WTC11 (cell line): ENCODE measurements at regions not wholly inside any gene's neighbourhood (a gene's known extent, or its start where the extent isn't known, plus 50 kb on each side); places are given as distances from the start of the nearest gene placed in this dataset.

Experiments
- ATAC-seq: fragments of 200-7000 bp; cut with Tn5 transposase; 2 replicates; pipeline ENCODE4 v1.10.0; 2021; ENCODE audit warnings: mild to moderate bottlenecking, moderate library complexity
- CTCF ChIA-PET: fragments of 300-600 bp; sonication (Branson Sonifier 250); formaldehyde crosslinking; loops from one replicate; lab custom pipeline; 2021; ENCODE audit warnings: antibody characterized with exemption; lab: Charles Lee
- POLR2A ChIA-PET: fragments of 350-600 bp; sonication (Branson Sonifier 250); formaldehyde crosslinking; loops from one replicate; lab custom pipeline; 2021; ENCODE audit warnings: antibody characterized with exemption; lab: Charles Lee
- DNase-seq: peaks from one replicate; pipeline ENCODE4 v3.0.0; 2021; ENCODE audit warnings: low spot score
- H3K27ac Mint-ChIP-seq: 2 replicates; pipeline ENCODE4 v1.8.0; 2021; ENCODE audit warnings: mixed read lengths
- H3K27me3 Mint-ChIP-seq: 2 replicates; pipeline ENCODE4 v1.8.0; 2021; ENCODE audit warnings: low read depth, mild to moderate bottlenecking, moderate library complexity, mixed read lengths
- H3K36me3 Mint-ChIP-seq: 2 replicates; pipeline ENCODE4 v1.8.0; 2021; ENCODE audit warnings: mixed read lengths
- H3K4me1 Mint-ChIP-seq: 2 replicates; pipeline ENCODE4 v1.8.0; 2022; ENCODE audit warnings: mixed read lengths
- H3K4me3 Mint-ChIP-seq: 2 replicates; pipeline ENCODE4 v1.8.0; 2021; ENCODE audit warnings: mild to moderate bottlenecking, moderate library complexity, mixed read lengths
- H3K9me3 Mint-ChIP-seq: 2 replicates; pipeline ENCODE4 v1.8.0; 2021; ENCODE audit warnings: mixed read lengths
- ESRRA ChIP-seq: sonication (generic); formaldehyde crosslinking; IDR thresholded peaks from 2 replicates; pipeline ENCODE4 v1.8.1; 2022; ENCODE audit warnings: mild to moderate bottlenecking, missing genetic modification reagents, borderline replicate concordance
- ETV6 ChIP-seq: sonication (generic); formaldehyde crosslinking; IDR thresholded peaks from 2 replicates; pipeline ENCODE4 v1.8.1; 2022; ENCODE audit warnings: mild to moderate bottlenecking, missing genetic modification reagents
- GABPB1 ChIP-seq: sonication (generic); formaldehyde crosslinking; IDR thresholded peaks from 2 replicates; pipeline ENCODE4 v1.8.1; 2023; ENCODE audit warnings: mild to moderate bottlenecking, missing genetic modification reagents
- GRHL2 ChIP-seq: fragments of 250-450 bp; sonication (Bioruptor Pico); IDR thresholded peaks from 2 replicates; pipeline ENCODE4 v1.8.0; 2022; ENCODE audit warnings: mild to moderate bottlenecking, moderate library complexity; ENCODE audit not compliant: insufficient replicate concordance, severe bottlenecking
- HMGA2 ChIP-seq: fragments of 250-450 bp; sonication (Bioruptor Pico); IDR thresholded peaks from 2 replicates; pipeline ENCODE4 v1.4.0; 2021; ENCODE audit warnings: mild to moderate bottlenecking, moderate library complexity
- KAT7 ChIP-seq: sonication (generic); formaldehyde crosslinking; IDR thresholded peaks from 2 replicates; pipeline ENCODE4 v1.8.1; 2023; ENCODE audit warnings: missing genetic modification reagents, mild to moderate bottlenecking, borderline replicate concordance
- MXD4 ChIP-seq: fragments of 250-450 bp; sonication (Bioruptor Pico); IDR thresholded peaks from 2 replicates; pipeline ENCODE4 v1.8.0; 2021; ENCODE audit warnings: mild to moderate bottlenecking, moderate library complexity, borderline replicate concordance
- MYBL2 ChIP-seq: sonication (generic); formaldehyde crosslinking; IDR thresholded peaks from 2 replicates; pipeline ENCODE4 v1.8.1; 2023; ENCODE audit warnings: mild to moderate bottlenecking, moderate library complexity, missing genetic modification reagents
- NFE2L1 ChIP-seq: sonication (generic); formaldehyde crosslinking; IDR thresholded peaks from 2 replicates; pipeline ENCODE4 v1.8.1; 2023; ENCODE audit warnings: missing genetic modification reagents
- NFYB ChIP-seq: sonication (generic); formaldehyde crosslinking; conservative IDR thresholded peaks from 2 replicates; pipeline ENCODE4 v1.8.0; 2022; ENCODE audit warnings: low read depth, missing genetic modification reagents
- PRRX2 ChIP-seq: fragments of 250-450 bp; sonication (Bioruptor Pico); IDR thresholded peaks from 2 replicates; pipeline ENCODE4 v1.8.0; 2021; ENCODE audit warnings: mild to moderate bottlenecking
- SMAD3 ChIP-seq: sonication (generic); formaldehyde crosslinking; IDR thresholded peaks from 2 replicates; pipeline ENCODE4 v1.8.0; 2022; ENCODE audit warnings: missing genetic modification reagents, mild to moderate bottlenecking, borderline replicate concordance
- SMAD4 ChIP-seq: sonication (generic); formaldehyde crosslinking; IDR thresholded peaks from 2 replicates; pipeline ENCODE4 v1.8.0; 2022; ENCODE audit warnings: mild to moderate bottlenecking, missing genetic modification reagents
- ZBTB21 ChIP-seq: sonication (generic); formaldehyde crosslinking; IDR thresholded peaks from 2 replicates; pipeline ENCODE4 v1.8.1; 2023; ENCODE audit warnings: mild to moderate bottlenecking, missing genetic modification reagents, borderline replicate concordance
- ZNF232 ChIP-seq: sonication (generic); formaldehyde crosslinking; IDR thresholded peaks from 2 replicates; pipeline ENCODE4 v1.8.0; 2022; ENCODE audit warnings: mild to moderate bottlenecking, missing genetic modification reagents
- ZNF416 ChIP-seq: fragments of 250-450 bp; sonication (Bioruptor Pico); IDR thresholded peaks from 2 replicates; pipeline ENCODE4 v1.9.0; 2021; ENCODE audit warnings: mild to moderate bottlenecking, inconsistent platforms
- TF ChIP-seq, protein P1 (sequence below): sonication (generic); formaldehyde crosslinking; IDR thresholded peaks from 2 replicates; pipeline ENCODE4 v1.8.1; 2022; ENCODE audit warnings: low read depth, missing genetic modification reagents, borderline replicate concordance
- TF ChIP-seq, protein P2 (sequence below): sonication (generic); formaldehyde crosslinking; IDR thresholded peaks from 2 replicates; pipeline ENCODE4 v1.8.0; 2023; ENCODE audit warnings: missing genetic modification reagents, mild to moderate bottlenecking, borderline replicate concordance
- TF ChIP-seq, protein P3 (sequence below): sonication (generic); formaldehyde crosslinking; IDR thresholded peaks from 2 replicates; pipeline ENCODE4 v1.8.0; 2023; ENCODE audit warnings: missing genetic modification reagents
- TF ChIP-seq, protein P4 (sequence below): sonication (generic); formaldehyde crosslinking; IDR thresholded peaks from 2 replicates; pipeline ENCODE4 v1.8.1; 2023; ENCODE audit warnings: mild to moderate bottlenecking, missing genetic modification reagents, borderline replicate concordance
- TF ChIP-seq, protein P5 (sequence below): sonication (generic); formaldehyde crosslinking; IDR thresholded peaks from 2 replicates; pipeline ENCODE4 v1.8.1; 2023; ENCODE audit warnings: mild to moderate bottlenecking, moderate library complexity, missing genetic modification reagents
- TF ChIP-seq, protein P6 (sequence below): fragments of 250-450 bp; sonication (Bioruptor Pico); IDR thresholded peaks from 2 replicates; pipeline ENCODE4 v1.9.0; 2021; ENCODE audit warnings: moderate library complexity, mild to moderate bottlenecking, inconsistent platforms, borderline replicate concordance

DNA sequence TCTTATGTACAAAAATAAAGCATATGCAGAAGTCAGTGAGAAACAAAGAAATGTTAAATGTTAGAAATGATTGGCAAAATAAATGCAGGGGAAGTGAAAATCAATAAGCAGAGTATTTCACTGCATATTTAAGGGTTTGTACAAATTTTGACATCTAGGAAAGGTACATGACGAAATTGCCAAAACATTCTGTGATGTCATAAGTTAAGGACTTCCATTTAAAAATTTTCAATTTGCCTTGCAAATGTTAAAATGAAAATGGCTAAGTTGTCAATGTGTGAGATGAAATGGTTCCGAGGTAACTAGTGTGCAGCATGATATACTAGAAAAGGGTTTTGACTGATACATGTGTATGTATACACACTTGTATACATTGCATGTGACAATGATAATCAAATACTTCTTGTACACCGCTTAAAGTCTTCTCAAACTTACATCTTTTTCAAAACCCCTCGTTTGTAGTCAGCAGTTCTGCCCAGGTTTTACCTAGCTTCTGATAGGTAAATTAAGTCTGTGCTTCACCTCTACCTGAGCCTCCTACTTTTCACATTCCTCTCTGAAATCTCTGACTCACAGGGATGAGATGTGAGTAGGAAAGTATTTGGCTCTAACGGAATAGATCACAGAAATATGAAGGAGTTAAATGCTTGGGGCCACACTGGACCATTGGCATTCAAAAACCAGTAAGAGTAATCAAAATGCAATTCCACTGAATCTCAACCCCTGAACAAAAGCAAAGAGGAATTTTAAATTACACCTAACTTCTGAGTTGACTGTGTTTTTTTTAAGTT, 442.4 kb upstream of the FOXG1 start:
- Mint-ChIP-seq H3K4me3 (no peak overlapping the region), H3K27me3 (no peaks in the 10 kb centered on the region; the same call in 1 of the 2 replicates), H3K36me3 (no peaks in the 10 kb centered on the region), H3K4me1 (peaks cover 19% of the 10 kb centered on the region), H3K27ac (no peak overlapping the region), H3K9me3 (no peaks in the 10 kb centered on the region)
- DNase-seq (no peak), ATAC-seq (no peak)
- TF ChIP-seq, protein P1, sequence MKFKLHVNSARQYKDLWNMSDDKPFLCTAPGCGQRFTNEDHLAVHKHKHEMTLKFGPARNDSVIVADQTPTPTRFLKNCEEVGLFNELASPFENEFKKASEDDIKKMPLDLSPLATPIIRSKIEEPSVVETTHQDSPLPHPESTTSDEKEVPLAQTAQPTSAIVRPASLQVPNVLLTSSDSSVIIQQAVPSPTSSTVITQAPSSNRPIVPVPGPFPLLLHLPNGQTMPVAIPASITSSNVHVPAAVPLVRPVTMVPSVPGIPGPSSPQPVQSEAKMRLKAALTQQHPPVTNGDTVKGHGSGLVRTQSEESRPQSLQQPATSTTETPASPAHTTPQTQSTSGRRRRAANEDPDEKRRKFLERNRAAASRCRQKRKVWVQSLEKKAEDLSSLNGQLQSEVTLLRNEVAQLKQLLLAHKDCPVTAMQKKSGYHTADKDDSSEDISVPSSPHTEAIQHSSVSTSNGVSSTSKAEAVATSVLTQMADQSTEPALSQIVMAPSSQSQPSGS (CRISPR knock-in tag), result no peak
- TF ChIP-seq ZBTB21, result no peak
- TF ChIP-seq GABPB1 (CRISPR knock-in tag), result no peak
- TF ChIP-seq, protein P2, sequence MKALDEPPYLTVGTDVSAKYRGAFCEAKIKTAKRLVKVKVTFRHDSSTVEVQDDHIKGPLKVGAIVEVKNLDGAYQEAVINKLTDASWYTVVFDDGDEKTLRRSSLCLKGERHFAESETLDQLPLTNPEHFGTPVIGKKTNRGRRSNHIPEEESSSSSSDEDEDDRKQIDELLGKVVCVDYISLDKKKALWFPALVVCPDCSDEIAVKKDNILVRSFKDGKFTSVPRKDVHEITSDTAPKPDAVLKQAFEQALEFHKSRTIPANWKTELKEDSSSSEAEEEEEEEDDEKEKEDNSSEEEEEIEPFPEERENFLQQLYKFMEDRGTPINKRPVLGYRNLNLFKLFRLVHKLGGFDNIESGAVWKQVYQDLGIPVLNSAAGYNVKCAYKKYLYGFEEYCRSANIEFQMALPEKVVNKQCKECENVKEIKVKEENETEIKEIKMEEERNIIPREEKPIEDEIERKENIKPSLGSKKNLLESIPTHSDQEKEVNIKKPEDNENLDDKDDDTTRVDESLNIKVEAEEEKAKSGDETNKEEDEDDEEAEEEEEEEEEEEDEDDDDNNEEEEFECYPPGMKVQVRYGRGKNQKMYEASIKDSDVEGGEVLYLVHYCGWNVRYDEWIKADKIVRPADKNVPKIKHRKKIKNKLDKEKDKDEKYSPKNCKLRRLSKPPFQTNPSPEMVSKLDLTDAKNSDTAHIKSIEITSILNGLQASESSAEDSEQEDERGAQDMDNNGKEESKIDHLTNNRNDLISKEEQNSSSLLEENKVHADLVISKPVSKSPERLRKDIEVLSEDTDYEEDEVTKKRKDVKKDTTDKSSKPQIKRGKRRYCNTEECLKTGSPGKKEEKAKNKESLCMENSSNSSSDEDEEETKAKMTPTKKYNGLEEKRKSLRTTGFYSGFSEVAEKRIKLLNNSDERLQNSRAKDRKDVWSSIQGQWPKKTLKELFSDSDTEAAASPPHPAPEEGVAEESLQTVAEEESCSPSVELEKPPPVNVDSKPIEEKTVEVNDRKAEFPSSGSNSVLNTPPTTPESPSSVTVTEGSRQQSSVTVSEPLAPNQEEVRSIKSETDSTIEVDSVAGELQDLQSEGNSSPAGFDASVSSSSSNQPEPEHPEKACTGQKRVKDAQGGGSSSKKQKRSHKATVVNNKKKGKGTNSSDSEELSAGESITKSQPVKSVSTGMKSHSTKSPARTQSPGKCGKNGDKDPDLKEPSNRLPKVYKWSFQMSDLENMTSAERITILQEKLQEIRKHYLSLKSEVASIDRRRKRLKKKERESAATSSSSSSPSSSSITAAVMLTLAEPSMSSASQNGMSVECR (CRISPR knock-in tag), result no peak
- no peak for TF ChIP-seq ESRRA (CRISPR knock-in tag)
- TF ChIP-seq, protein P3, sequence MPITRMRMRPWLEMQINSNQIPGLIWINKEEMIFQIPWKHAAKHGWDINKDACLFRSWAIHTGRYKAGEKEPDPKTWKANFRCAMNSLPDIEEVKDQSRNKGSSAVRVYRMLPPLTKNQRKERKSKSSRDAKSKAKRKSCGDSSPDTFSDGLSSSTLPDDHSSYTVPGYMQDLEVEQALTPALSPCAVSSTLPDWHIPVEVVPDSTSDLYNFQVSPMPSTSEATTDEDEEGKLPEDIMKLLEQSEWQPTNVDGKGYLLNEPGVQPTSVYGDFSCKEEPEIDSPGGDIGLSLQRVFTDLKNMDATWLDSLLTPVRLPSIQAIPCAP (CRISPR knock-in tag), result no peak
- no peak for TF ChIP-seq SMAD3 (CRISPR knock-in tag)
- TF ChIP-seq PRRX2, result no peak
- no peak for TF ChIP-seq MXD4 (CRISPR knock-in tag)
- TF ChIP-seq KAT7 (CRISPR knock-in tag), result no peak
- TF ChIP-seq, protein P4, sequence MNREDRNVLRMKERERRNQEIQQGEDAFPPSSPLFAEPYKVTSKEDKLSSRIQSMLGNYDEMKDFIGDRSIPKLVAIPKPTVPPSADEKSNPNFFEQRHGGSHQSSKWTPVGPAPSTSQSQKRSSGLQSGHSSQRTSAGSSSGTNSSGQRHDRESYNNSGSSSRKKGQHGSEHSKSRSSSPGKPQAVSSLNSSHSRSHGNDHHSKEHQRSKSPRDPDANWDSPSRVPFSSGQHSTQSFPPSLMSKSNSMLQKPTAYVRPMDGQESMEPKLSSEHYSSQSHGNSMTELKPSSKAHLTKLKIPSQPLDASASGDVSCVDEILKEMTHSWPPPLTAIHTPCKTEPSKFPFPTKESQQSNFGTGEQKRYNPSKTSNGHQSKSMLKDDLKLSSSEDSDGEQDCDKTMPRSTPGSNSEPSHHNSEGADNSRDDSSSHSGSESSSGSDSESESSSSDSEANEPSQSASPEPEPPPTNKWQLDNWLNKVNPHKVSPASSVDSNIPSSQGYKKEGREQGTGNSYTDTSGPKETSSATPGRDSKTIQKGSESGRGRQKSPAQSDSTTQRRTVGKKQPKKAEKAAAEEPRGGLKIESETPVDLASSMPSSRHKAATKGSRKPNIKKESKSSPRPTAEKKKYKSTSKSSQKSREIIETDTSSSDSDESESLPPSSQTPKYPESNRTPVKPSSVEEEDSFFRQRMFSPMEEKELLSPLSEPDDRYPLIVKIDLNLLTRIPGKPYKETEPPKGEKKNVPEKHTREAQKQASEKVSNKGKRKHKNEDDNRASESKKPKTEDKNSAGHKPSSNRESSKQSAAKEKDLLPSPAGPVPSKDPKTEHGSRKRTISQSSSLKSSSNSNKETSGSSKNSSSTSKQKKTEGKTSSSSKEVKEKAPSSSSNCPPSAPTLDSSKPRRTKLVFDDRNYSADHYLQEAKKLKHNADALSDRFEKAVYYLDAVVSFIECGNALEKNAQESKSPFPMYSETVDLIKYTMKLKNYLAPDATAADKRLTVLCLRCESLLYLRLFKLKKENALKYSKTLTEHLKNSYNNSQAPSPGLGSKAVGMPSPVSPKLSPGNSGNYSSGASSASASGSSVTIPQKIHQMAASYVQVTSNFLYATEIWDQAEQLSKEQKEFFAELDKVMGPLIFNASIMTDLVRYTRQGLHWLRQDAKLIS, result no peak
- TF ChIP-seq ZNF232 (CRISPR knock-in tag), result no peak
- no peak for TF ChIP-seq SMAD4 (CRISPR knock-in tag)
- no peak for TF ChIP-seq ETV6 (CRISPR knock-in tag)
- no peak for TF ChIP-seq MYBL2 (CRISPR knock-in tag)
- POLR2A ChIA-PET, result no interaction called here
- CTCF ChIA-PET, result no interaction called here

DNA sequence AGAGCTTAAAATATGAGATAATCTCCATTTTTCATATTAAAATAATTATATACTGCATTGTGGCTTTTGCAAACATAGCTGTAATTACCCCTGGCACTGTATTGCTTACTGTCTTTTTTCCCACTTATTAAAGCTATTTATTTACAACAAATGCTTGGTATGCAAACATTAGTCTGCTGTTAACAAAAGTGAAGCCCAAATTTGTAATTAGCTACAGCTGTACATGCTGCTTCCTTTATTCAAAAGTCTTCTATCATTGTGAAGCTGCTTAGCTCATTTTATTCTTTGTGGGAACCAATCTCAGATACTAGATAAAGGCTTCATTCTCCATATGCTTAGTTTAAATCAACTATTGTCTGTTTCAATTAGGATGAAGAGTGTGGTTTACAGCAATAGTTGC, 425.8 kb upstream of the FOXG1 start:
- no peak for DNase-seq
- H3K36me3 Mint-ChIP-seq, result no peaks in the 10 kb centered on the region
- TF ChIP-seq MXD4 (CRISPR knock-in tag) (no peak), HMGA2 (CRISPR knock-in tag) (no peak), NFYB (no peak), PRRX2 (no peak), ZNF232 (CRISPR knock-in tag) (no peak), KAT7 (CRISPR knock-in tag) (no peak), GRHL2 (CRISPR knock-in tag) (no peak), ZNF416 (CRISPR knock-in tag) (no peak), NFE2L1 (no peak)
- TF ChIP-seq, protein P5, sequence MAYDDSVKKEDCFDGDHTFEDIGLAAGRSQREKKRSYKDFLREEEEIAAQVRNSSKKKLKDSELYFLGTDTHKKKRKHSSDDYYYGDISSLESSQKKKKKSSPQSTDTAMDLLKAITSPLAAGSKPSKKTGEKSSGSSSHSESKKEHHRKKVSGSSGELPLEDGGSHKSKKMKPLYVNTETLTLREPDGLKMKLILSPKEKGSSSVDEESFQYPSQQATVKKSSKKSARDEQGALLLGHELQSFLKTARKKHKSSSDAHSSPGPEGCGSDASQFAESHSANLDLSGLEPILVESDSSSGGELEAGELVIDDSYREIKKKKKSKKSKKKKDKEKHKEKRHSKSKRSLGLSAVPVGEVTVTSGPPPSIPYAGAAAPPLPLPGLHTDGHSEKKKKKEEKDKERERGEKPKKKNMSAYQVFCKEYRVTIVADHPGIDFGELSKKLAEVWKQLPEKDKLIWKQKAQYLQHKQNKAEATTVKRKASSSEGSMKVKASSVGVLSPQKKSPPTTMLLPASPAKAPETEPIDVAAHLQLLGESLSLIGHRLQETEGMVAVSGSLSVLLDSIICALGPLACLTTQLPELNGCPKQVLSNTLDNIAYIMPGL, result no peak
- TF ChIP-seq, protein P6, sequence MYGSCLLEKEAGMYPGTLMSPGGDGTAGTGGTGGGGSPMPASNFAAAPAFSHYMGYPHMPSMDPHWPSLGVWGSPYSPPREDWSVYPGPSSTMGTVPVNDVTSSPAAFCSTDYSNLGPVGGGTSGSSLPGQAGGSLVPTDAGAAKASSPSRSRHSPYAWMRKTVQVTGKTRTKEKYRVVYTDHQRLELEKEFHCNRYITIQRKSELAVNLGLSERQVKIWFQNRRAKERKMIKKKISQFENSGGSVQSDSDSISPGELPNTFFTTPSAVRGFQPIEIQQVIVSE, result no peak
- no peak for ATAC-seq
- CTCF ChIA-PET, result no interaction called here
- no peak overlapping the region for H3K27ac Mint-ChIP-seq
- POLR2A ChIA-PET, result no interaction called here
- no peaks in the 10 kb centered on the region for H3K4me1 Mint-ChIP-seq
- no peak overlapping the region for H3K4me3 Mint-ChIP-seq
- no peaks in the 10 kb centered on the region for H3K9me3 Mint-ChIP-seq
- H3K27me3 Mint-ChIP-seq, result no peaks in the 10 kb centered on the region
